Stimulated activated CD4-positive, alpha-beta T cell treated with anti-CD3 and anti-CD28 coated beads, Interleukin-2, amount 100 ng/mL, for 48 hours (primary cell): ENCODE measurements at regions not wholly inside any gene's neighbourhood (a gene's known extent, or its start where the extent isn't known, plus 50 kb on each side); places are given as distances from the start of the nearest gene placed in this dataset.

Experiments
- DNase-seq, 2 donors: peaks; one replicate each; pipeline ENCODE4 v3.0.0-alpha.2; 2020

DNA sequence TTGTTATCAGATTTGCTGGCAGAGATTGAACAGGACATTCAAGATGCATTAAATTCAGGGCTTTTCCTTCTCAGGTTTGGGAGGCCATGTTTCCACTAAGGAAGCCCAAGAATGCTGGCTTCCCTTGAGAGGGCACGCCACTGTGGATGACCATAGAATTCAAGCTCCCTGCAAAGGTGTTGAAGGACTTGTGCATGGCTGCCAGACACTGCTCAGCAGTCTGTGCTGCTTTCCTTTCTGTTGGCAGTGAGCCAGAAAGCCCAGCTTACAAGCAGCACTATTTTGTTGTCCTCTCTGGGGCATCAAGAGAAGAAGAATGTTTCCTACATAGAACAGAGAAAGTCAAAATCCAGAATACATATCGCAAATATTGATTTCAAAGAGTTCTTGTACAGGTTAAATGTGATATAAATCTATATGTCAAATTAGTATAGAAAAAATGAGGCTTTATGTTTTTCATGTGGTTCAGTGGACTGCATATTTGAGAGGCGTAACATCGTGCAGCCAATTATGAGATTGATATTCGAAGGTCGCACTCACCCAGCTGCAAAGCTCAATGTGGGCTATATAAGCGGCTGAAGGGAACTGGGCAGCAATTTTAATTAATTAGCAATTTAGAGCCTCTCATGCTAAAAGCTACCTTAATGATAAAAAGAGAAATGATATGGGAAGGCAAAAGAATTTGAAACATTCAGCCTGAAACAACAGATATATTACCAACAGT lies 103.1 kb upstream of the ISL1 start:
- no peak for DNase-seq

DNA sequence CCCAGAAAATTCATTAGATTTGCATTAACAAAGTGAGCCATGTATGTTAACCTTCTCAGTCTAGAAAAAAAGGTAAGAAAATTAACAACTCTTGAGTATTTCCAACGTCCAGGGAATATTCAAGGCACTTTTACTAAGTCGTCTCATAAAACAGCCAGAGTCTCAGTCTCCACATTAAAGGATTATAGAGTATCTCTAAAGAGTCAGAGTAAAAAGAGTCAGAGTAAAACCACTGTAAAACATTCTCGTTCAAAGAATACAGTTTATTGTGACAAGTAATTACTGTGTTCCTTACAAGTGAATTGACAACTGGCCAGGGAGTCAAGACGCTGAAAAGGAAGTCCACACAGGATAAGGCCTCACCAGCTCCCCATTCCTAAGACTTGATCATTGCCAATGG lies 97.2 kb upstream of the ISL1 start:
- no peak for DNase-seq

DNA sequence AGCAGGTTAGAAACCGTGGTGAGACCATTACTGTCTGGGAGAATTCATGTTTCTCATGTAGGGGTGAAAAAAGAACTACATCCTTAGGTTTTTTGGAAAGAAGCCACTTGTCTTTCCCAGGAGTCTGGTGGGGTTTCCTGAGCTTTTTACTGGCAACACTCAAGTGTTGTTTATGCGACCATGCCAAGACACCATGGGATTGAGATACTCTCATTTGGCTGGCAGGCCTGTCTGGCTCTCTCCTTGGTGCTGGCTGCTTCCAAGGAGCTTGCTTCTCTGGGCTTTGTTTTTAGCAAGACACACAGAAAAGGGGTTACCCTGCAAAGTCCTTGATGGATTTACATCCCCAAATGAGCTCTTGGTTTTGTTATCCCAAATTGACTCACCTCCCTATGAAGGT lies 80.9 kb upstream of the ISL1 start:
- DNase-seq: no peak

DNA sequence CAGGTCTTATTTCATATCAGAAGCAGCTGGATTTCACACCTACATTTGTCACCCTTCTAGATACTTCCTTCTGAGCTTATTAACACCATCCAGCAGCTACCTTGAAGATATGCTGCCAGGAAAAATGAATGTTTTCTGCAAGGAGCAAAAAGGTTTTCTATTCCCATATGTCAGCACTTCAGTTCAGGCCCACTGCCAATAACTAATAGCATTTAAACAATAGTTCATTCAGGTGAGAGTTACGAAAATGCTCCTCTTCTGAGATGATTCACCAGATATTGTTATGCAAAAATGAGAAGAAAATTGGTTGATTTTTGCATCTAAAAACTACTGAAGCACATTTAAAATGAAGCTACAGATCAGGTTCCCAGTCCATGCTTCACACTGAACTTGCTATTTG lies 56.4 kb upstream of the ISL1 start:
- no peak for DNase-seq
